Natural killer cell (primary cell): ENCODE measurements at regions not wholly inside any gene's neighbourhood (a gene's known extent, or its start where the extent isn't known, plus 50 kb on each side); places are given as distances from the start of the nearest gene placed in this dataset.

Source experiments
- ATAC-seq, 3 donors: fragments of 150-1000 bp in 2 of 3; fragments of 200-7000 bp in 1 of 3; cut with Tn5 transposase; 1 replicate in 1 of 3; 2 replicates in 2 of 3; pipeline ENCODE4 v1.10.0; 2021; ENCODE audit warnings: mild to moderate bottlenecking in 2 of 3, moderate library complexity in 2 of 3
- DNase-seq, 2 donors: peaks; one replicate each; pipeline versions ENCODE4 v3.0.0 to v3.0.0-alpha.2; 2013 to 2021; ENCODE audit warnings: mixed read lengths in 1 of 2
- H3K27ac ChIP-seq: one replicate; pipeline ENCODE4 v1.5.1; 2013; ENCODE audit warnings: mild to moderate bottlenecking, low read length
- H3K27me3 ChIP-seq: one replicate; pipeline ENCODE4 v1.6.1; 2013; ENCODE audit warnings: low read length; ENCODE audit not compliant: control insufficient read depth, insufficient read depth
- H3K36me3 ChIP-seq: one replicate; pipeline ENCODE4 v1.6.1; 2013; ENCODE audit warnings: low read length; ENCODE audit not compliant: control insufficient read depth, insufficient read depth
- H3K4me1 ChIP-seq: one replicate; pipeline ENCODE4 v1.6.1; 2013; ENCODE audit warnings: low read length; ENCODE audit not compliant: control insufficient read depth, insufficient read depth
- H3K4me3 ChIP-seq: one replicate; pipeline ENCODE4 v1.5.1; 2013; ENCODE audit warnings: low read length
- H3K9me3 ChIP-seq: one replicate; pipeline ENCODE4 v1.6.1; 2013; ENCODE audit warnings: low read length; ENCODE audit not compliant: control insufficient read depth, insufficient read depth
- H3K27ac Mint-ChIP-seq, 2 donors: one replicate each; pipeline ENCODE4 v1.8.0; 2022; ENCODE audit warnings: mild to moderate bottlenecking in 2 of 2, mixed read lengths in 2 of 2, moderate library complexity in 1 of 2
- H3K27me3 Mint-ChIP-seq, 2 donors: one replicate each; pipeline ENCODE4 v1.8.0; 2022; ENCODE audit warnings: low read depth in 2 of 2, mixed read lengths in 2 of 2
- H3K36me3 Mint-ChIP-seq: one replicate; pipeline ENCODE4 v1.8.0; 2022; ENCODE audit warnings: mixed read lengths
- H3K4me1 Mint-ChIP-seq, 2 donors: one replicate each; pipeline ENCODE4 v1.8.0; 2022; ENCODE audit warnings: mixed read lengths in 2 of 2
- H3K4me3 Mint-ChIP-seq: one replicate; pipeline ENCODE4 v1.8.0; 2022; ENCODE audit warnings: mild to moderate bottlenecking, moderate library complexity, mixed read lengths
- H3K9me3 Mint-ChIP-seq, 2 donors: one replicate each; pipeline ENCODE4 v1.8.0; 2022; ENCODE audit warnings: mixed read lengths in 2 of 2
- WGBS: methylation state at CpG from one replicate; pipeline ENCODE4 v1.1.7; 2013; ENCODE audit warnings: missing lambda C conversion rate; ENCODE audit not compliant: insufficient coverage; 5-methylcytosine and 5-hydroxymethylcytosine counted together
- intact Hi-C: fragments of 100-400 bp; cut with micrococcal nuclease; formaldehyde crosslinking; loops from one replicate; pipeline ENCODE4 v1.14.2; 2022
- TF ChIP-seq, protein P1 (sequence below): fragments of 200-600 bp; IDR thresholded peaks from one replicate; pipeline ENCODE4 v1.8.0; 2022; ENCODE audit warnings: antibody characterized with exemption

DNA sequence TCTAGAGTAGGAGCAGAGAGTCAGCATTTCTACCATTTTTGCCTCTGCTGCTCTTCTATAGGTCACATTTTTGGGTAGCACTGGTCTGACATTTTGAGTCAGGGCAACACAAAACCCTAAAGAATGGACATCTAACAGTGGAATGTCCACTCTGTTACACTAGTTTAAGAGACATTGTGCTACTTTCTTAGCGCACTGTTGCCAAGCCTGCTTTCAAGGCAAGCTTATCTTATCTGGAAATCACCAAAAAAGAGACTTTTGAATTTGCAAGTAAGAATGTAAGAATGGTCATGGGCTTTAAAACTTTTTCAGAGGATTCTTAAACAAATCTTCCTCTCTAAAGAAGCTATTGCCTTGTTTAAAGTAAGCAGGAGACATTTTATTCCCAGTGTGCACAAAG, 73.0 kb upstream of the STARD4 start:
- no peaks in the 10 kb centered on the region for H3K9me3 ChIP-seq
- Mint-ChIP-seq H3K36me3 (no peaks in the 10 kb centered on the region), H3K4me1 (peaks cover 52 to 58% of the 10 kb centered on the region in 2 donors), H3K4me3 (peak overlapping the region; percentile 65), H3K9me3 (no peaks in the 10 kb centered on the region), H3K27me3 (no peaks in the 10 kb centered on the region), H3K27ac (peak overlapping the region; percentile 84 to 90)
- TF ChIP-seq, protein P1, sequence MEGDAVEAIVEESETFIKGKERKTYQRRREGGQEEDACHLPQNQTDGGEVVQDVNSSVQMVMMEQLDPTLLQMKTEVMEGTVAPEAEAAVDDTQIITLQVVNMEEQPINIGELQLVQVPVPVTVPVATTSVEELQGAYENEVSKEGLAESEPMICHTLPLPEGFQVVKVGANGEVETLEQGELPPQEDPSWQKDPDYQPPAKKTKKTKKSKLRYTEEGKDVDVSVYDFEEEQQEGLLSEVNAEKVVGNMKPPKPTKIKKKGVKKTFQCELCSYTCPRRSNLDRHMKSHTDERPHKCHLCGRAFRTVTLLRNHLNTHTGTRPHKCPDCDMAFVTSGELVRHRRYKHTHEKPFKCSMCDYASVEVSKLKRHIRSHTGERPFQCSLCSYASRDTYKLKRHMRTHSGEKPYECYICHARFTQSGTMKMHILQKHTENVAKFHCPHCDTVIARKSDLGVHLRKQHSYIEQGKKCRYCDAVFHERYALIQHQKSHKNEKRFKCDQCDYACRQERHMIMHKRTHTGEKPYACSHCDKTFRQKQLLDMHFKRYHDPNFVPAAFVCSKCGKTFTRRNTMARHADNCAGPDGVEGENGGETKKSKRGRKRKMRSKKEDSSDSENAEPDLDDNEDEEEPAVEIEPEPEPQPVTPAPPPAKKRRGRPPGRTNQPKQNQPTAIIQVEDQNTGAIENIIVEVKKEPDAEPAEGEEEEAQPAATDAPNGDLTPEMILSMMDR, result no peak
- H3K27me3 ChIP-seq, result no peaks in the 10 kb centered on the region
- H3K27ac ChIP-seq, result peak overlapping the region; percentile 75
- no peak for DNase-seq
- ATAC-seq, result no peak
- WGBS, result 86% methylated on average over 1 of the region's 1 CpG
- H3K4me3 ChIP-seq, result no peak overlapping the region
- H3K4me1 ChIP-seq, result peaks cover 12% of the 10 kb centered on the region
- intact Hi-C loops, result loop anchor here (2.0 to 10.0 kb wide), 2 partner anchors 50 to 172 kb away; partner anchors contain the start of gene NREP
- H3K36me3 ChIP-seq, result no peaks in the 10 kb centered on the region

DNA sequence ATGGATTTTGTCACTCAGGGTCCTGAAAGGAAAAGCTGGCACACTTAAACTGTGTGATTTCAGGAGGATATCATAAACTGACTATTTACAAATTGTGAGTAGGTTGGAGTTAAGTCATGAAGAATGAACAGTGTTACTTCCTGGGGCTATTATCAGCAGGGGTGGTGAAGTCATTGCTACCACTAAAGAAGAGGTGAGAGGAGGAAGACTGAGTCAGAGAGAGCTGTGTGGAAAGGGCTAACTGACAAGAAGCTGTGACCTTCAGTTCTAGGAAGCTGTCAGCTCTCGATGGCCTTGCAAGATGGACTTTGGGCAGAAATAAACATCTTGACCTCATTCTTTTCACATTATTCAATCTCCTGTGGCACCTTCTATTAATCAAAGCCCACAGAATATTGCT, 72.3 kb upstream of the STARD4 start:
- Histone ChIP-seq H3K36me3 (no peaks in the 10 kb centered on the region), H3K4me3 (no peak overlapping the region), H3K4me1 (peaks cover 12% of the 10 kb centered on the region), H3K9me3 (no peaks in the 10 kb centered on the region), H3K27ac (peak overlapping the region; percentile 75), H3K27me3 (no peaks in the 10 kb centered on the region)
- TF ChIP-seq, protein P1, result no peak
- intact Hi-C loops, result loop anchor here (2.0 to 10.0 kb wide), 2 partner anchors 50 to 172 kb away; partner anchors contain the start of gene NREP
- H3K27me3 Mint-ChIP-seq, result no peaks in the 10 kb centered on the region
- peaks cover 52 to 58% of the 10 kb centered on the region in 2 donors for H3K4me1 Mint-ChIP-seq
- DNase-seq, result peak in 1 of 2 donors; percentile 8
- H3K36me3 Mint-ChIP-seq, result no peaks in the 10 kb centered on the region
- ATAC-seq, result peak; percentile 92 to 99 (median 96)
- no peaks in the 10 kb centered on the region for H3K9me3 Mint-ChIP-seq
- H3K4me3 Mint-ChIP-seq, result peak overlapping the region; percentile 65
- H3K27ac Mint-ChIP-seq, result peak overlapping the region; percentile 84 to 90
- WGBS, result 30% methylated on average over 1 of the region's 1 CpG

DNA sequence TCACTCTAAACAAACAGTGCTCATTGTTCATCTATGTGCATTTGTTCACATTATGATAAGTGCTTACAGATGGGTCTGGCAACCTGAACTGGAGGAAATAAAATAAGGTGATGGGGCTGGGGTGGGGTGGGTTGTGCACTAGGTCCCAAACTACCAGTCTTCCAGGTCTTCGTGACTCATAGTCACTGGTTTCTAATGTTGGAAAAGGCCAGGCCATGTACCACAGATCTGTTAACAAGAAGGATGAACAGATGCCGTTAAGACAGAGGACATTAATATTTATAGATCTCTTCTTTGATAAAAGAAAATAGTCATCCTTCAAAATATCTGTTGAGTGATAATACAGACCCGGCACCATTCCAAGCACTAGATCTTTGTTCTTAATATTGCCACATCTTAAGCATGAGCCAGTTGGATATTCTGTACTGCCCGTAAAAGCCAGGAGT, 71.4 kb upstream of the STARD4 start:
- H3K27ac ChIP-seq, result no peak overlapping the region
- intact Hi-C loops, result loop anchor here (2.0 to 10.0 kb wide), 2 partner anchors 49 to 173 kb away; partner anchors contain the start of gene NREP
- Mint-ChIP-seq H3K27me3 (no peaks in the 10 kb centered on the region), H3K4me3 (peak overlapping the region; percentile 65), H3K36me3 (no peaks in the 10 kb centered on the region), H3K27ac (peak overlapping the region; percentile 84 to 90), H3K4me1 (peaks cover 53 to 60% of the 10 kb centered on the region in 2 donors), H3K9me3 (peaks cover 0 to under 1% of the 10 kb centered on the region in 2 donors)
- H3K9me3 ChIP-seq, result no peaks in the 10 kb centered on the region
- H3K4me3 ChIP-seq, result no peak overlapping the region
- ATAC-seq (no peak), DNase-seq (no peak)
- H3K27me3 ChIP-seq, result no peaks in the 10 kb centered on the region
- TF ChIP-seq, protein P1, result no peak
- no peaks in the 10 kb centered on the region for H3K36me3 ChIP-seq
- 97% methylated on average over 3 of the region's 4 CpGs for WGBS
- H3K4me1 ChIP-seq, result peaks cover 12% of the 10 kb centered on the region
